ENCODE measurements at regions not wholly inside any gene's neighbourhood (a gene's known extent, or its start where the extent isn't known, plus 50 kb on each side); places are given as distances from the start of the nearest gene placed in this dataset.

- TF ChIP-seq CTCF (IDR thresholded peaks at IDR 0.05) (no peak), EZH2 (IDR thresholded peaks at IDR 0.05) (no peak), EZH2phosphoT487 (IDR thresholded peaks at IDR 0.05) (no peak)
These were observed 163.2 kb upstream of the TAB2 start for GRCh38 chr6:149154261-149154821.
